T1000 (cell line): ENCODE measurements at regions not wholly inside any gene's neighbourhood (a gene's known extent, or its start where the extent isn't known, plus 50 kb on each side); places are given as distances from the start of the nearest gene placed in this dataset.
"Not testable (repeated sequence)": the region's sequence is repeated elsewhere in the genome, so short reads cannot be mapped to it uniquely, and the experiment has no call there.

ENCODE experiments used
- DNase-seq: peaks from one replicate; lab custom pipeline; 2025; ENCODE audit warnings: mixed read lengths; lab: John Stamatoyannopoulos, UW

DNA sequence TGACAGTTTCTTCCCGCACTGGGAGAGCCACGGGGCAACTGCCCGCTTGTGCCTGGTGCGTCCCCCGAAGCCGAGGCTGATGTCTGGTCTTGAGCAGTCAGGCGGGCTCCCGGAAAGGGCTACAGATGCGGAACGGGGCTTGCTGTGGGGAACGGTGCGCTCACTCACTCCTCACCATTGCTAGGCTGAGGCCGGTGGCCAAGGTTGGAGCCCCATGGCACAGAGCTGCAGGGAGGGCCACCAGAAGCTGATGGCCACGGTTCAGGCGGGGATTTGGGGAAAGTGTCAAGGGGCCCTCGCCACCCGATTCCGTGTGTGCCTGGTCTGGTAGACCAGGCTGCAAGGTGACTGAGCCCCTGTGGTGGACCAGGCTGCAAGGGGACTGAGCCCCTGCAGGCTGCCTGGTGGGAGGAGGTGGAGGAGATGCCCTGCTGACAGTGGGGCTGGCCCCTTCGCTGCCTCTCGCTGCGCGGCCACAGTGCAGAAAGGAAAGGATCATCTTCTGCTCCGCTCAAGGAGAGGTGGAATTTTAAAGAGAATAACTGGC, 1315.8 kb downstream of the BRD1 start:
- DNase-seq = no peak

DNA sequence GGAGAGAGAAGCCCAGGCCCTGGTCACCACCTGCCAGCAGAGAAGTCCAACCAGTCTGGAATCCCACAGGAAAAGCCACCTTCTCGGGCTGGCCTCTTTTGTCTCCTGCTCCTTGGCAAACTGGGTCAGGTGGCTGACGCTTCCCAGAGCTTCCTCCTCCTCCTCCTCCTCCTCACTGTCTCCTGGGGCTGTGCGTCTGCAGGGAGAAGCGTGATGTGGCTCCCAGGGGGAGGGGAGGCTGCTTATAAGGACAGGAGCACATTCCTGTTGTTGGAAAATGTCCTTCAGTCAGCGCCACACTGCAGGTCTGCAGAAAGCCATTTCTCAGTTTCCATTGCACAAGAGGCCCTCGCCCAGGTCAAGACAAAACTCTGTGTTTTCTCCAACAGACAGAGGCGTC, 1316.5 kb downstream of the BRD1 start:
- DNase-seq = no peak

DNA sequence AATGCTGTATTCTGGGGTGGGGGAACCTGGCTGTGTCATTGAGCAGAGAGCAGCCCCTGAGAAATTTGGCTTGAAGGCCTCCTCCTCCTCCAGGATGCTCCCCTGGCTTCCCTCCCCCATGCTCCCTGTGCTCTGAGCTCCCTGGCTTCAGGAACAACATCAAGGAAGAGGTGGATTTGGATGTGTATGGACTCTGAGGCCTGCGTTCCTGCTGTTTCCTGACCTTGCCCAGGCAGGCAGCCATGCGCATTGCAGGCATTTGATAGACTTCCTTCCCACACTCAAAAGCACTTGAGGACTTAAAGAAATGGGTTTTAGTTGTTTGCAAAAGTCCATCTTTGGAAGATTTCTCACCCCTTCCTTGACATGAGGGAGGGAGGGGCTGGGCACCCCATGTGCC, 1317.1 kb downstream of the BRD1 start:
- no peak for DNase-seq

DNA sequence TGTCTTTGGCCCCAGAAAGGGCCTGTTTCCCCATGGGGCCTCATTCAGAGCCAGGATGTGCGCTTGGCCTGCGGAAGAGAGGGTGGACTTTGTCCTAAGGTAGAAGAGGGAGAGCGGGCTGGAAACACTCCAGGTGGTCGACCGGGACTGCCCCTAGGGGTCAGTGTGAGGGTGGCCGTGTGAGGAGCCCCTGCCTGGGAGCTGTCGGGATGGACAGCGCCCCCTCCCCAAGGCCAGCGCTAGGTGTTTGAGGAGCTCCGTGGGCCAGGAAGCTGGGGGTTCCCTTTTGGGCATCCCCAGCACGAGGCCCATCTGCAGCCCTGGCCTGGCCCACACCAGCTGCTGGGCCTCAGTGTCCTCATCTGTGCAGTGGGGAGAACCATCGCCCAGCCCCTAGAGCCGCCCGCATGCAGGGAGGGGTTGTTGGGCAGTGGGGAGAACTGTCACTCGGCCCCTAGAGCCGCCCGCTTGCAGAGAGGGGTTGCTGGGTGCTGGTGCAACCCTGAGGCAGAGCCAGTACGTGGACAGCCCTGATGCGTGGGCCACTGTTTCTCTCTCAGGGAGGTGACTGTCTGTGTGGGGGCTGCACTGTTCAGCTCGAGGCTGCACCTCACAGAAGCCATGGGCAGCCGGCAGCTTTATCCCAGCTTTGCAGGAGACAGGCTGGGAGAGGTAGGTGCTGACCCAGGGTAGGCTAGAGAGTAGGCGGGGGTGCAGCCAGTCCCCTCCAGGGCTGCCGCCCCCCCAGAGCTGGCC, 1319.9 kb downstream of the BRD1 start:
- DNase-seq = no peak

DNA sequence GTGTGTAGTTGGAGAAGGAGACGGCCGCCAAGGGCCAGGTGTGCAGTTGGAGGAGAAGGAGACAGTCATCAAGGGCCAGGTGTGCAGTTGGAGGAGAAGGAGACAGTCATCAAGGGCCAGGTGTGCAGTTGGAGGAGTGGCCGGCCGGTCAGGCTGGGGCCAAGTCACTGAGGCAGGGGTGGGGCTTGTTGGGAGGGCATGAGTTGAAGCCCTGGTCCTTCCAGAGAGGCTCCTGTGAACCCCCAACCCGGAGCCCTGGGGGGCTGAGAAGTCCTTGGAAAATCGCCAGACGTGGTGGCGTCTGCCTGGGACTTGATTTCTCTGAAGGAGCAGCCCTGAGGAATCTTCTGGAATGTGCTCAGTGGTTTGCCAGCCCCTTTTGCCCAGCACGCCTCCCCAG, 1320.5 kb downstream of the BRD1 start:
- DNase-seq = no peak

DNA sequence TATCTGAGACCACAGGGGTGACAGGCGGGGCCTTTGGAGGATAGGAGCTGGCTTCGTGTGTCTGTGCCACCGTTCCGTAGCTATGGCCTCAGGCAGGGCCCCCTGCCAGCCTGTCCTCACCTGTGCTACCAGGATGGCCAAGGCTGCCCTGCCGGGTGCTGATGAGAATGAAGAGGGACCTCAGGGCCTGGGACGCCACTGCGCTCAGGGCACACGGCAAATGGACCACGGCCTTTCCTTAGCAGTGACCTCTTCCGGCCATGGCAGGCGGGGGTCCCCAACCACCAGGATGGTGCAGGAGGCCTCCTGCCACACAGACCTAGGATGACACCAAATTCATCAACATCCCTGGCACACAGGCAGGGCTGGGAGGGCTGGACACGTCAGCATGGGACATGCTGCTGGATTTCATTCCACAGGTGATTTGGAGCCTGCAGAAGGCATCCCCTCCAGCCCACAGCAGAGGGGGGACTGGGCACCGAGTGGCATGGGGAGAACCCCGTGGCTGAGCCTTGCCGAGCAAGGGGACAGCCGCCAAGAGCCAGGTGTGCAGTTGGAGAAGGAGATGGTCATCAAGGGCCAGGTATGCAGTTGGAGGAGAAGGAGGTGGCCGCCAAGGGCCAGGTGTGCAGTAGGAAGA, 1321.0 kb downstream of the BRD1 start:
- no peak for DNase-seq

DNA sequence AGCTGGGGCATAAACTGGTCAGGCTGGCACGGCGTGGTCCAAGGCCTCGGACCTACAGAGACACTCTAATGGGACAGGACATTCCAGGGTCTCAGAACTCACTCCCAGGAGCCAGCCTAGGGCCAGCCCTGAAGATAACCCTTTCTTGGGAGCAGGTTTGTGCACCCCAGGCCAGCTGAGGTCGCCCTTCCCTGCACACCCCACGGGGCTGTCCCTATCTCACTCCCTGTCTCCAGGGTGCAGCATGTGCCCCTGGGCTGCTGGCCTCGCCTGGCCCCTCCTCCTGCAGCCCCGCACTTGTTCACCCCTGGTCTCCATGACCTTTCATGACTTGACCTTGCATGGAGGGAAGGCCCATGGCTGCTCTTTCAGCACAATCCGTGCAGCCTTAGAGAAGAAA, 1321.8 kb downstream of the BRD1 start:
- no peak for DNase-seq

DNA sequence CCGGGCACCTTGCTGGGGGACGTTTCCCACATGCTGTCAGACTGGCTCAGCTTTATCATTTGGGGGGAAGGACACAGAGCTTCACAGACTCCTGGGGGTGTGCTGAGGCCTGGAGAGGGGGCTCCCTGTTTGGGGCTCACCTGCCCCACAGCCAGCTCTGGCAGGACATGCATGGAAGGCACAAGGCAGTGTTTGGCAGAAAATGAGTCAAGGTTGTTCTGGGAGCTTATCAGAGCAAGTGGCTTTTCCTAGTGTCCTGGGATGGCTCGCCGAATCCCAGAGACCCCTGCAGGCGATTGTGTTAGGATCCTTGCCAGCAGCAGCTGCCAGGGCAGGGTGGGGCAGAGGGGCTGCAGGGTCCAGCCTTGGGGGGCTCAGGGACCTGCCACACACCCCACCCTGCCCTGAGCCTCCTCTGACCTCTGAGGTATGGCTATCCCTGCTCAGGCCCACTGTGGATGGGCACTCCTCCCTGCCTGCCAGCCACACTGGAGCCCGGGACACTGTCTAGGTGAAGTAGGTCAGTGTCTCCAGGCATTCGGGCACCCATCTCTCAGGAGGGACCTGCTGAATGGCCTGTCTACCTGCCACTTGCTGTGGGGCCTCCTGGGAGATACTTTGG, 1323.0 kb downstream of the BRD1 start:
- no peak for DNase-seq

DNA sequence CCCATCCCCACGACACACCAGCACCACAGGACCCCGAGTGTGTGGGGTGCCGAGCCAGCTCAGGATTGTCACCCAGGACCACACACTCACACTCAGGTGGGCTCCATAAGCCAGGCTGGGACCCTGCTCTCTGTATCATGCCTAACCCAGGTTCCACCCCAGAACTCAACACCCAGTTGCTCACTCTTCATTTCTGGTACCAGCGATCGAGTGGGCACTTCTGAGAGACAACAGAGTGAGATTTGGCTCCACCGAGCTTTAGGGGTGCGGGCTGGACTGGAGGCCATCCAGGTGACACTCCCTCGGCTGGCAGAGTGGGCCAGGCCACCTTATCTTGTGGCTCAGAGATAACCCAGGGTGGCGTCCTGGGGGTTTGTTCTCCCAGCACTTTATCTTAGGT, 1323.8 kb downstream of the BRD1 start:
- no peak for DNase-seq

DNA sequence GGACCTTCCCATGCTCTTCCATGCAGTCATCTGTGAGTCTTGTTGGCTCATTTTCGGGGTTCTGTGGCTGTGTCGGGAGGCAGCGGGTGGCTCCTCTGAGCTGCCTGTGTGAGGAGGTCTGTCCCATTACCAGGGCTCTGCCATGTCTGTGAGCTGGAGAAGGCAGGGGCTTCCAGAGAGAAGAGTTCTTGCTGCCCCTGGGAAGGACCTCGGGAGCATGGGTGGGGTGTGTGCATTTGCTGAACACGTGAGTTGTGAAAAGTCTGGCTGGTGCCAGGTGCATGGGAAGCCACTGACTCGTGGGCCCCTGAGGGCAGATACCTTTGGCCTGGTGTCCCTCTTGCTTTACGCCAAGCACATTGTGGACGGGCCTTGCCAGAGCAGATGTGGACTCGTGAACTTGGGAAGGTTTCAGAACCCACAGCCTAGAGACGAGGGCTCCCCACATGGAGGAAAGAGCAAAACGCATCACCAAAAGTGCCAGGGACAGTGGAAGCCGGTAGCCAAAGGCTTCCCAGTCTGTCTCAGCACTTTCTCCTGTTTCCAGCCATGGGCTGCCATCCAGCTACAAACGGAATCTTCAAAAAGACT, 1324.5 kb downstream of the BRD1 start:
- DNase-seq = no peak

DNA sequence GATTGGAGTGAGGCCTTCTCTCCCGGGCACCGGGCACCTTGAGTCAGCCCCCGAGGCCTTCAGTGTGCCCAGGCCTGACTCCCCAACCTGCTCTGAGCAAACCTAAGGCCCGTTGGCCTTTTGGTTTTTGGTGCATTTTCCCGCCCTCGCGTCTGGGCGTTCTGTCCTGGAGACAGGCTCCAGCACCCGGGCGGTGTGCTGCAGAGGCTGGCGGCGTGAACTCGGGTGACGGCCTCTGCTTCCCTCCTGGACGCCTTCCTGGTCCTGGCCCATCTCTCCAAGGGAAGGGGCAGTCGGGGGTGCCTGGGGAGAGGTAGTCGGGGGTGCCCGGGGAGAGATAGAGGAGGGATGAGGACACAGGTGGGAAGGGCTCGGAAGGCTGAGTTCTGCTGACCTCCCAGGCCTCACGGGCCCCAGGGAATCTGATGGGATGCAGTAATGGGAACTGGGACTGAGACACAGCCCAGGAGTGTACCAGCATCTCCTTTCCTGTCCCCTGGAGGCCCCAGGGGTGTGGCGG, 1326.4 kb downstream of the BRD1 start:
- no peak for DNase-seq

DNA sequence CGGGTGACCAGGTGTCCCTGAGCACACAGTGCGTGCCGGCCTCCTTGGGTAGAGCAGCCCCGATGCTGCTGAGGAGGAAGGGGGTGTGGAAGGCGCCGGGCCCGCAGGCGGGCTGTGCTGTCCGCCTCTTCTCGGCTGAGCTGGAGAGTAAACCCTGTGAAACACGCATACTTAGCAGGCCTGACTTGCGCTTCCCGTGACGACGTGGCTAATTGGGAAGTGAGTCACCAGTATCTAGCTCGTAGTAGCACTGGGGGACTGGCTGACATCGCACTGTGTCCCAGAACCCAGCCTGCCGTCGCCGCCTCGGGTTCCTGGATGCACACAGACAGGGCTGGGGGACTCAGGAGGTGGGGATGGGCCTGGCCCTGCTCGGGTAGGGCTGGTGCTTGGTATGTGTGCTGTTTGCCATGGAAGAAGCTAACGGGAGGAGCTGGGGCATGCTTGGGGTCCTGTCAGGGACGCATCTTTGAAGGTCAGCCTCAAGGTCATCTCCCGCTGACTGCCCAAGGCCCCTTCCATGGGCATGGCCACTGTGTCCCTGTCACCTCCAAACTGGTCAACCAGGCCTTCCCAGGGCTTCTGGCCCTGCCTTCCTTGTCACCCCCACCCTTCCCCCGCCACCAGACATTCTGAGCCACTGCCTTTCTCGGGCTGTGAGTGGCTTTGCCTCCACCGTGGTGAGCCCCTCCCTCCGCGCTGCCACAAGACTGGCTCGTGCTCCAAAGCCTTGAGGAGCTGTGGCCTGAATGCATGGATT, 1327.0 kb downstream of the BRD1 start:
- no peak for DNase-seq

DNA sequence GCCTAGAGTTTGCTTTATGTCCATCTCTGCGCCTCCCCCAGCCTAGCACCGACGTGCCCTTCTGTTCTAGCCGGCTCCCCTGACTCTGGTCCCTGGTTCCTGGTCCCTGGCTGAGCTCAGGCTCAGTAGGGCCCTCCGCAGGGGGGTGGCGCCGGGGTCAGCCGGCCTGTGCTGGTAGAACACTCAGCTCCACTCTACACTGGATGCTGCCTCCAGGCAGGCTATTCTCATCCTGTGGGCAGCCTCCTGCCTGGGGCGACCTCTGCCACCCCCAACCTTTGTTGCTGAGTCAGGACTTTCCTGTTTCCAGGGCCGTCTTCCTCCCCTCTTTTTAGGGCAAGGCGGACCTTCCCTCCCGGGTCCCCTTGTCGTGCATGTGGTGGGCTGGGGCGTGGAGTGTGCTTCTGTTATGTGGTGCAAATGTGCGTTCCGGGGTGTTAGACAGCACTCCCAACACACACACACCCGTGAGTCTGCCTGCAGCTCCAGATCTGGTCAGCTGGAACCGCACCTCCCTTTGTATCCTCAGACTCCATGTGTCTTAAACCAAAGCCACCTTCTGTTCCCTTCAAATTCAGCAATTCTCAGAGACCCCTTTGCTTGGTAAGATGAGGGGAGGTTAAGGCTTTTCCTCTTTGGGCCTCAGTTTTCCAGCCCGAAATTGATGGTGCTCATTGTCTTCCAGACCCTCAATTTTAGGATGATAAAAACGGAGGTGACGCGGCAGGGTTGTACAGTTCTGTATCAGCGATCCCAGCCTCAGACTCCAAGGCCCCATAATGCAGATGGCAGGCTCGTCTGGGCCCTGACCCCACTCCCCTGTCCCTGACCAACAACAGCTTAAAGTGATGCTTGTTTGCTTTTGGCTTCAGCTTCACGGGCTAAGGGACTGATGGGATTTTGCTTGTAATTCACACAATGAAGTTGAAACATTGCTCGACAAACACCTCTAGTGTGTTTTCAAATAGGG, 1327.9 kb downstream of the BRD1 start:
- no peak for DNase-seq

DNA sequence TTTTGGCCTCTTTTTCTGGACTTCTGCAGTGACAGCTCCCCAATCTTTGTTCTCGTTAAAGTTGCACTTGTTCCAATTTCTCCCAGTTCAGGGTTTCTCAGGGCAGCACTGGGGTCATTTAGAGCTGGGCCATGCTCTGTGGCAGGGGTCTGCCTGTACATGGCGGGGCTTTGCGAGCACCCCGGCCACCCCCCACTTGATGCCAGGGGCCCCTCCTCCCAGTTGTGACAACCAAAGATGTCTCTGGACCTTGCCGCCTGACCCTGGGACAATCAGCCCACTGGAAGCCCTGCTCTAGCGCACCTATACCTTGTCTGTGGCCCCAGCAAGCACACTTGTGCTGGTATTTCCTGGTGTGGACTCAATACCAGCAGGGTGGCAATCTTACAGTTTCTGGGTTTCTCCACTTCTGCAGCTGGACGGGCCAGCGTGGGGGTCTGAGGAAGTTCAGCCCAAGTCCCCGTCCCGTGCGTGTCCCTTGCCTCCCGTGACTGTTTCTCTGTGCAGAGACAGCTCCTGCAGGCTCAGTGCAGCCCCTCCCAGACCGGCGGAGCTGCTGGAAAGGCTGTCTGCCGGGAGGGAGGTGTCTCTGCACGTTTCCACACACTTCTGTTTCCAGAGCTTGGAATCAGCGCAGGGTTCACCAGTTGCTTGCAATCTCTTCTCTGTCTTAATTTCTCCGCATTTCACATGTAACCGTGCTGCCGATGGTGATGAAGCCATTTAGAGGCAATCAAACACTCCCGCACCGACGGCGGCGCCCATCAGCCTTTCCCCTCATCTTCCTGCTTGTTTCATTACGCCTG, 1328.9 kb downstream of the BRD1 start:
- DNase-seq = no peak

DNA sequence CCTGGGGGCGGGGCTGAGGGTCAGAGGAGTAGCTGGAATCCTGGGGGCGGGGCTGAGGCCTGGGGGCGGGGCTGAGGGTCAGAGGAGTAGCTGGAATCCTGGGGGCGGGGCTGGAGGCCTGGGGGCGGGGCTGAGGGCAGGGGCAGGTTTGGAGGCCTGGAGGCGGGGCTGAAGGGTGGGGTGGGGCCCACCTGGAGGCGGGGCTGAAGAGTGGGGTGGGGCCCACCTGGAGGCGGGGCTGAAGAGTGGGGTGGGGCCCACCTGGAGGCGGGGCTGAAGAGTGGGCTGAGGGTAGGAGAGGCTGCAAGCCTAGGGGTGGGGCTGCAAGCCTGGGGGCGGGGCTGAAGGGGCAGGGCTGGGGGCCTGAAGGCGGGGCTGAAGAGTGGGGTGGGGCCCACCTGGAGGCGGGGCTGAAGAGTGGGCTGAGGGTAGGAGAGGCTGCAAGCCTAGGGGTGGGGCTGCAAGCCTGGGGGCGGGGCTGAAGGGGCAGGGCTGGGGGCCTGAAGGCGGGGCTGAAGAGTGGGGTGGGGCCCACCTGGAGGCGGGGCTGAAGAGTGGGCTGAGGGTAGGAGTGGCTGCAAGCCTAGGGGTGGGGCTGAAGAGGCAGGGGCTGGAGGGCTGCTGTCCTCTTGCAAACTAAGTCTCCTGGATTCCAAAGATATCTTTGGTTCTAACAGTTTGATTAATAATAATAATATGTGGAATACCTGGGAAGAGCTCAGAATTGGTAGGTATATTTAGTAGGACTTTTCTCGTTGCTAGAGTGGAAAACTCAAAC, 1329.7 kb downstream of the BRD1 start:
- not testable (repeated sequence) for DNase-seq

DNA sequence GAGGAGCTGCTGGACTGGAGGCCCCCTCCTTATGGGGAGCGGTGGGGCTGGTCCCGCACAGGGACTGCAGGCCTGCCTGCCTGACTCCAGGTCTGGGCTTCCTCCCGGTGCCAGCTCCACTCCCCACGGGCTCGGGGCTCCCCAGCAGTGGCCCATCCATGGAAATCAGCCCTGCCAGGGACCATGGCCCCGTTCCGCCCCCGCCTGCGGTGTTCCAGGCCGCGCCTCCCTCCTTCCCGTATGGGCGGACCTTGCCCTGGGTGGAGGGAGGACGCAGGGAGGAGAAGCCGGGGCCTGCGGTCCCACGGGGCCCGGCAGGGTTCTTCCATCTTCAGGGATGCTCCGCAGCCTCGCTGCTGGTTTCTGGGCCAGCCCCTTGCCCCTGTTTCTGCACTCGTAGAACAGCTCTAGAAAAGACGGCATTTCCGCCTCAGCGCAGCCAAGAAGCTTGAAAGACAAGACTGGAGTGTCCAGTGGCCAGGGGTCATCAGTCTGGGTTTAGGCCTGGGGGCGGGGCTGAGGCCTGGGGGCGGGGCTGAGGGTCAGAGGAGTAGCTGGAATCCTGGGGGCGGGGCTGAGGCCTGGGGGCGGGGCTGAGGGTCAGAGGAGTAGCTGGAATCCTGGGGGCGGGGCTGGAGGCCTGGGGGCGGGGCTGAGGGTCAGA, 1330.6 kb downstream of the BRD1 start:
- DNase-seq = no peak

DNA sequence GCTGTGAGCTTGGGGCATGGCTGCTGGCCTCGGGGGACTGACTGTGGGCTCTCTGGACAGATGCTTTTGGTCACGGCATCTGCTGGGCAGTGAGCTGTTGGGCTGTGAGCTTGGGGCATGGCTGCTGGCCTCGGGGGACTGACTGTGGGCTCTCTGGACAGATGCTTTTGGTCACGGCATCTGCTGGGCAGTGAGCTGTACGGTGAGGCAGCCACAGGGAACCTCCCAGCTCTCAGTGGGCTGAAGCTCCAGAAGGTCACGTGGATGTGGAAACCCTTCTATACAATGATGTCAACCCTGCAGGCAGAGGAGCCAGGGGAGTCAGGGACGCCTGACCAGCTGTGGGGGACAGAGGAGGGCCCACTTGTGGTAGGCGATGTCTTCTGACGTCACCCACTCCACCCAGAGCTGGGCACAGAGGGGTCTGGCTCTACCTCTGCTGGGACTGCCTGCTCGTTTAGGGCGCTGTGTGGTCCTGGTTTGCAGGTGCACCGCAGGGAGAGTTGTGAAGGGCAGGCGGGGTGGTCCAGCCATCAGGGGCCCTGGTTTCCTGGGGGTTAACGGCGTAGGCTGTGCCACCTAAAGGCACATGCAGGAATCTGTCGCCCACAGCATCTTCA, 1331.3 kb downstream of the BRD1 start:
- DNase-seq = no peak

DNA sequence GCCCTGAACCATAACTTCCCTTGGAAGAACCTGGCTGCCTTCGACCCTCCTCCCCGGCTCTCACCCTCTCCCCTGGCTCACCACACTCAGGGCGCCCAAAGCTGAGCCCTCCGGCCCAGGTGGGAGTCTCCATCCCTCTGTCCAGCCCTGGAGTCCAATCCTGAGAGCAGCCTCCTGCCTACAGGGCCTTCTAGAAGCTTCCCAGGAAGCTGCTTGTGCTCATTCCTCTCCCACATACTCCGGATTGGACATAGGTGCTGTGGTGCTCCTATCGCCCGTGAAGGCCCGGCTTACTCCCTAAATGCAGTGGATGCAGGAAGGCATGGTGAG, 1332.0 kb downstream of the BRD1 start:
- no peak for DNase-seq
